ENCODE measurements at regions not wholly inside any gene's neighbourhood (a gene's known extent, or its start where the extent isn't known, plus 50 kb on each side); places are given as distances from the start of the nearest gene placed in this dataset.

GRCh38 chr3:189547448-189547847, 83.7 kb upstream of the TP63 start:
- Histone ChIP-seq H3K4me2 (ENCODE audit: low read length) (no peak overlapping the region), H2AFZ (ENCODE audit: low read depth, low read length) (no peak overlapping the region), H3K9me3 (ENCODE audit: low read length) (no peaks in the 10 kb centered on the region), H4K20me1 (ENCODE audit: insufficient read depth) (no peaks in the 10 kb centered on the region), H3F3A (ENCODE audit: insufficient read depth, low read length, poor library complexity, severe bottlenecking) (no peaks in the 10 kb centered on the region), H3K9me2 (ENCODE audit: insufficient read depth, low read length) (no peaks in the 10 kb centered on the region), H3K27ac (ENCODE audit: low read length) (no peak overlapping the region), H3K9ac (ENCODE audit: low read length) (no peak overlapping the region), H3K4me3 (ENCODE audit: low read length) (no peak overlapping the region), H3K27me3 (ENCODE audit: insufficient read depth, low read depth, low read length) (no peaks in the 10 kb centered on the region), H3K79me2 (replicated peaks; ENCODE audit: insufficient read depth, low read length) (no peaks in the 10 kb centered on the region), H3K36me3 (ENCODE audit: insufficient read depth, low read length) (no peaks in the 10 kb centered on the region)
- TF ChIP-seq RAD21 (conservative IDR thresholded peaks at IDR 0.05) (no peak), EP300 (conservative IDR thresholded peaks at IDR 0.05; ENCODE audit: poor library complexity, severe bottlenecking) (no peak), EZH2 (IDR thresholded peaks at IDR 0.05; ENCODE audit: borderline replicate concordance, insufficient read depth, low read length, poor library complexity, severe bottlenecking) (no peak), TAF1 (IDR thresholded peaks at IDR 0.05; ENCODE audit: low read depth) (no peak), POLR2AphosphoS5 (IDR thresholded peaks at IDR 0.05) (no peak), SMC3 (conservative IDR thresholded peaks at IDR 0.05; ENCODE audit: poor library complexity) (no peak), MXI1 (conservative IDR thresholded peaks at IDR 0.05; ENCODE audit: poor library complexity, severe bottlenecking) (no peak)
- TF ChIP-seq, protein P1, sequence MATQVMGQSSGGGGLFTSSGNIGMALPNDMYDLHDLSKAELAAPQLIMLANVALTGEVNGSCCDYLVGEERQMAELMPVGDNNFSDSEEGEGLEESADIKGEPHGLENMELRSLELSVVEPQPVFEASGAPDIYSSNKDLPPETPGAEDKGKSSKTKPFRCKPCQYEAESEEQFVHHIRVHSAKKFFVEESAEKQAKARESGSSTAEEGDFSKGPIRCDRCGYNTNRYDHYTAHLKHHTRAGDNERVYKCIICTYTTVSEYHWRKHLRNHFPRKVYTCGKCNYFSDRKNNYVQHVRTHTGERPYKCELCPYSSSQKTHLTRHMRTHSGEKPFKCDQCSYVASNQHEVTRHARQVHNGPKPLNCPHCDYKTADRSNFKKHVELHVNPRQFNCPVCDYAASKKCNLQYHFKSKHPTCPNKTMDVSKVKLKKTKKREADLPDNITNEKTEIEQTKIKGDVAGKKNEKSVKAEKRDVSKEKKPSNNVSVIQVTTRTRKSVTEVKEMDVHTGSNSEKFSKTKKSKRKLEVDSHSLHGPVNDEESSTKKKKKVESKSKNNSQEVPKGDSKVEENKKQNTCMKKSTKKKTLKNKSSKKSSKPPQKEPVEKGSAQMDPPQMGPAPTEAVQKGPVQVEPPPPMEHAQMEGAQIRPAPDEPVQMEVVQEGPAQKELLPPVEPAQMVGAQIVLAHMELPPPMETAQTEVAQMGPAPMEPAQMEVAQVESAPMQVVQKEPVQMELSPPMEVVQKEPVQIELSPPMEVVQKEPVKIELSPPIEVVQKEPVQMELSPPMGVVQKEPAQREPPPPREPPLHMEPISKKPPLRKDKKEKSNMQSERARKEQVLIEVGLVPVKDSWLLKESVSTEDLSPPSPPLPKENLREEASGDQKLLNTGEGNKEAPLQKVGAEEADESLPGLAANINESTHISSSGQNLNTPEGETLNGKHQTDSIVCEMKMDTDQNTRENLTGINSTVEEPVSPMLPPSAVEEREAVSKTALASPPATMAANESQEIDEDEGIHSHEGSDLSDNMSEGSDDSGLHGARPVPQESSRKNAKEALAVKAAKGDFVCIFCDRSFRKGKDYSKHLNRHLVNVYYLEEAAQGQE (IDR thresholded peaks at IDR 0.05; ENCODE audit: borderline replicate concordance), result no peak
- TF ChIP-seq, protein P2, sequence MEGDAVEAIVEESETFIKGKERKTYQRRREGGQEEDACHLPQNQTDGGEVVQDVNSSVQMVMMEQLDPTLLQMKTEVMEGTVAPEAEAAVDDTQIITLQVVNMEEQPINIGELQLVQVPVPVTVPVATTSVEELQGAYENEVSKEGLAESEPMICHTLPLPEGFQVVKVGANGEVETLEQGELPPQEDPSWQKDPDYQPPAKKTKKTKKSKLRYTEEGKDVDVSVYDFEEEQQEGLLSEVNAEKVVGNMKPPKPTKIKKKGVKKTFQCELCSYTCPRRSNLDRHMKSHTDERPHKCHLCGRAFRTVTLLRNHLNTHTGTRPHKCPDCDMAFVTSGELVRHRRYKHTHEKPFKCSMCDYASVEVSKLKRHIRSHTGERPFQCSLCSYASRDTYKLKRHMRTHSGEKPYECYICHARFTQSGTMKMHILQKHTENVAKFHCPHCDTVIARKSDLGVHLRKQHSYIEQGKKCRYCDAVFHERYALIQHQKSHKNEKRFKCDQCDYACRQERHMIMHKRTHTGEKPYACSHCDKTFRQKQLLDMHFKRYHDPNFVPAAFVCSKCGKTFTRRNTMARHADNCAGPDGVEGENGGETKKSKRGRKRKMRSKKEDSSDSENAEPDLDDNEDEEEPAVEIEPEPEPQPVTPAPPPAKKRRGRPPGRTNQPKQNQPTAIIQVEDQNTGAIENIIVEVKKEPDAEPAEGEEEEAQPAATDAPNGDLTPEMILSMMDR (IDR thresholded peaks at IDR 0.05; ENCODE audit: poor library complexity, severe bottlenecking), result no peak

- Histone ChIP-seq H3K9me2 (ENCODE audit: insufficient read depth, low read length) (no peaks in the 10 kb centered on the region), H3K27ac (ENCODE audit: low read length) (no peak overlapping the region), H2AFZ (ENCODE audit: low read depth, low read length) (no peak overlapping the region), H3K36me3 (ENCODE audit: insufficient read depth, low read length) (no peaks in the 10 kb centered on the region), H4K20me1 (ENCODE audit: insufficient read depth) (no peaks in the 10 kb centered on the region), H3K4me3 (ENCODE audit: low read length) (no peak overlapping the region), H3K27me3 (ENCODE audit: insufficient read depth, low read depth, low read length) (no peaks in the 10 kb centered on the region), H3F3A (ENCODE audit: insufficient read depth, low read length, poor library complexity, severe bottlenecking) (no peaks in the 10 kb centered on the region), H3K9me3 (ENCODE audit: low read length) (no peaks in the 10 kb centered on the region), H3K4me2 (ENCODE audit: low read length) (no peak overlapping the region), H3K79me2 (replicated peaks; ENCODE audit: insufficient read depth, low read length) (no peaks in the 10 kb centered on the region), H3K9ac (ENCODE audit: low read length) (no peak overlapping the region)
- TF ChIP-seq POLR2AphosphoS5 (IDR thresholded peaks at IDR 0.05), result no peak
- TF ChIP-seq SMC3 (conservative IDR thresholded peaks at IDR 0.05; ENCODE audit: poor library complexity), result no peak
- TF ChIP-seq MXI1 (conservative IDR thresholded peaks at IDR 0.05; ENCODE audit: poor library complexity, severe bottlenecking), result no peak
- TF ChIP-seq, protein P1 (IDR thresholded peaks at IDR 0.05; ENCODE audit: borderline replicate concordance), result no peak
Observed at GRCh38 chr3:189548053-189548452, 83.1 kb upstream of the TP63 start.
